CD4-positive, CD25-positive, alpha-beta regulatory T cell (primary cell): ENCODE measurements at regions not wholly inside any gene's neighbourhood (a gene's known extent, or its start where the extent isn't known, plus 50 kb on each side); places are given as distances from the start of the nearest gene placed in this dataset.

Source experiments
- ATAC-seq, 2 donors: fragments of 150-1000 bp; cut with Tn5 transposase; one replicate each; pipeline ENCODE4 v1.10.0; 2021; ENCODE audit warnings: low read depth in 2 of 2, moderate number of reproducible peaks in 2 of 2, moderate library complexity in 1 of 2
- DNase-seq, 3 donors: peaks; one replicate each; pipeline versions ENCODE4 v3.0.0 to v3.0.0-alpha.2; 2012 to 2022; ENCODE audit warnings: mixed read lengths in 1 of 3
- H3K27ac ChIP-seq: one replicate; pipeline ENCODE4 v1.7.0; 2013; ENCODE audit warnings: mild to moderate bottlenecking, low read length; ENCODE audit not compliant: insufficient read depth, poor library complexity, severe bottlenecking
- H3K27me3 ChIP-seq: one replicate; pipeline ENCODE4 v1.7.0; 2013; ENCODE audit warnings: low read length; ENCODE audit not compliant: control insufficient read depth, insufficient read depth
- H3K36me3 ChIP-seq: one replicate; pipeline ENCODE4 v1.7.0; 2013; ENCODE audit warnings: mild to moderate bottlenecking, low read length, moderate library complexity; ENCODE audit not compliant: control insufficient read depth, insufficient read depth
- H3K4me1 ChIP-seq: 2 replicates; pipeline ENCODE4 v1.7.0; 2013; ENCODE audit warnings: mild to moderate bottlenecking, low read length; ENCODE audit not compliant: insufficient read depth, control insufficient read depth, poor library complexity, severe bottlenecking
- H3K4me3 ChIP-seq: one replicate; pipeline ENCODE4 v1.7.0; 2013; ENCODE audit warnings: low read depth, mild to moderate bottlenecking, low read length, moderate library complexity
- H3K9me3 ChIP-seq, 2 experiments: 1 replicate in 1 of 2; 2 replicates in 1 of 2; pipeline ENCODE4 v1.7.0; 2013; ENCODE audit warnings: low read length in 2 of 2, mild to moderate bottlenecking in 1 of 2, moderate library complexity in 1 of 2; ENCODE audit not compliant: control insufficient read depth in 2 of 2
- H3K27ac Mint-ChIP-seq, 3 donors: one replicate each; pipeline ENCODE4 v1.8.0; 2020 to 2022; ENCODE audit warnings: mild to moderate bottlenecking in 3 of 3, mixed read lengths in 3 of 3, moderate library complexity in 2 of 3
- H3K27me3 Mint-ChIP-seq: one replicate; pipeline ENCODE4 v1.8.0; 2022; ENCODE audit warnings: mild to moderate bottlenecking, mixed read lengths
- H3K36me3 Mint-ChIP-seq: one replicate; pipeline ENCODE4 v1.8.0; 2020; ENCODE audit warnings: mixed read lengths
- H3K4me1 Mint-ChIP-seq, 4 donors: one replicate each; pipeline ENCODE4 v1.8.0; 2020 to 2022; ENCODE audit warnings: mixed read lengths in 4 of 4, mild to moderate bottlenecking in 1 of 4
- H3K4me3 Mint-ChIP-seq, 4 donors: one replicate each; pipeline ENCODE4 v1.8.0; 2020 to 2022; ENCODE audit warnings: mild to moderate bottlenecking in 4 of 4, mixed read lengths in 4 of 4, moderate library complexity in 3 of 4
- H3K9me3 Mint-ChIP-seq, 7 donors: one replicate each; pipeline ENCODE4 v1.8.0; 2020 to 2022; ENCODE audit warnings: mixed read lengths in 7 of 7, mild to moderate bottlenecking in 3 of 7, moderate library complexity in 2 of 7

DNA sequence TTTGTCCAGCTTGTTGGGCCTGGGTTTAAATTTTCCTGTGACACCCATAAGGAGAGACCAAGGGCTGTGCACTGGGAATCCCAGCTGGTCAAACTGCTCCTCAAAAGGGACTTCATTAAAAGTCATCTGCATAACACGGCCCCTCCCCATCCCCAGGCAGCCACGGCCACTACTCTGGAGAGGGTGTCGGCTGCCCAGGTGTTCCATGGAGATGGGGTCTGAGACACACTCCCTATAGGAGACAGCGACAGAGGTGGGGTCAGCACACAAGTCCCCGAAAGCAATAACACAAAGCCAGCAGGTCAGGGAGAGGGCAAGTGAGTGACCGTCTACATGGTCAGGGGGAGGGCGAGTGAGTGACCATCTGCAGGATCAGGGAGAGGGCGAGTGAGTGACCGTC, 75.6 kb upstream of the BCL11B start:
- Histone ChIP-seq H3K27ac (no peak overlapping the region), H3K9me3 (no peaks in the 10 kb centered on the region), H3K36me3 (no peaks in the 10 kb centered on the region), H3K4me3 (no peak overlapping the region), H3K4me1 (no peaks in the 10 kb centered on the region), H3K27me3 (no peaks in the 10 kb centered on the region)
- peaks cover 0 to 2% (median 0%) of the 10 kb centered on the region in 7 donors for H3K9me3 Mint-ChIP-seq
- no peak for DNase-seq
- H3K4me1 Mint-ChIP-seq: peaks cover 0 to 2% (median 0%) of the 10 kb centered on the region in 4 donors
- no peaks in the 10 kb centered on the region for H3K36me3 Mint-ChIP-seq
- no peaks in the 10 kb centered on the region for H3K27me3 Mint-ChIP-seq
- no peak overlapping the region for H3K27ac Mint-ChIP-seq
- no peak overlapping the region for H3K4me3 Mint-ChIP-seq
- no peak for ATAC-seq

- Mint-ChIP-seq H3K4me3 (no peak overlapping the region), H3K27ac (no peak overlapping the region), H3K4me1 (no peaks in the 10 kb centered on the region), H3K36me3 (no peaks in the 10 kb centered on the region), H3K27me3 (peaks cover under 1% of the 10 kb centered on the region), H3K9me3 (peaks cover 0 to 2% (median 0%) of the 10 kb centered on the region in 7 donors)
- H3K9me3 ChIP-seq: no peaks in the 10 kb centered on the region
- no peak overlapping the region for H3K4me3 ChIP-seq
- no peaks in the 10 kb centered on the region for H3K27me3 ChIP-seq
- no peak overlapping the region for H3K27ac ChIP-seq
- no peak for DNase-seq
- H3K36me3 ChIP-seq: no peaks in the 10 kb centered on the region
- no peak for ATAC-seq
- H3K4me1 ChIP-seq: no peaks in the 10 kb centered on the region
These were observed 74.6 kb upstream of the BCL11B start for GRCh38 chr14:99346470-99347080.

DNA sequence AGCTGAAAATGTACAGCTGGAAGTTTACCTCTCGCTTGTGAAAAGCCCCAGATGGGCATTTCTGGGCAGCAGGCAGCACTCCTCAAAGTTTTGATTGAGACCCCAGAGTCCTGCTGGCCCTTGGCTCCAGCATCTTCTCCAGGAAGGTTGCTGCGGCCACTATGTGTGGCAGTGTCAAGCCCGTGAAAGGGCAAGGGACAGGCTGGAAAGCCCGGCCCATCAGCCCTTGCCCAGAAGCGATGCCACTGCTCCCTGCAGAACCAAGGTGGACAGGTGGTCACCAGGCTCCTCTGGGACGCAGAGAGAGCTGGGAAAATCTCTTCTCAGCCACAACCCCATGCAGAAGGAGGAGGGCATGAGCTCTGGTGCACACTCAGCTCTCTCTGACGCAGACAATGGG, 73.5 kb upstream of the BCL11B start:
- no peaks in the 10 kb centered on the region for H3K9me3 ChIP-seq
- ATAC-seq (no peak), DNase-seq (no peak)
- H3K4me1 Mint-ChIP-seq: no peaks in the 10 kb centered on the region
- H3K27me3 ChIP-seq: peaks cover 2% of the 10 kb centered on the region
- peaks cover 0 to 2% (median 0%) of the 10 kb centered on the region in 7 donors for H3K9me3 Mint-ChIP-seq
- no peak overlapping the region for H3K4me3 Mint-ChIP-seq
- no peak overlapping the region for H3K27ac Mint-ChIP-seq
- no peaks in the 10 kb centered on the region for H3K36me3 ChIP-seq
- H3K4me1 ChIP-seq: no peaks in the 10 kb centered on the region
- no peak overlapping the region for H3K4me3 ChIP-seq
- no peaks in the 10 kb centered on the region for H3K36me3 Mint-ChIP-seq
- H3K27ac ChIP-seq: no peak overlapping the region
- H3K27me3 Mint-ChIP-seq: peaks cover 5% of the 10 kb centered on the region

DNA sequence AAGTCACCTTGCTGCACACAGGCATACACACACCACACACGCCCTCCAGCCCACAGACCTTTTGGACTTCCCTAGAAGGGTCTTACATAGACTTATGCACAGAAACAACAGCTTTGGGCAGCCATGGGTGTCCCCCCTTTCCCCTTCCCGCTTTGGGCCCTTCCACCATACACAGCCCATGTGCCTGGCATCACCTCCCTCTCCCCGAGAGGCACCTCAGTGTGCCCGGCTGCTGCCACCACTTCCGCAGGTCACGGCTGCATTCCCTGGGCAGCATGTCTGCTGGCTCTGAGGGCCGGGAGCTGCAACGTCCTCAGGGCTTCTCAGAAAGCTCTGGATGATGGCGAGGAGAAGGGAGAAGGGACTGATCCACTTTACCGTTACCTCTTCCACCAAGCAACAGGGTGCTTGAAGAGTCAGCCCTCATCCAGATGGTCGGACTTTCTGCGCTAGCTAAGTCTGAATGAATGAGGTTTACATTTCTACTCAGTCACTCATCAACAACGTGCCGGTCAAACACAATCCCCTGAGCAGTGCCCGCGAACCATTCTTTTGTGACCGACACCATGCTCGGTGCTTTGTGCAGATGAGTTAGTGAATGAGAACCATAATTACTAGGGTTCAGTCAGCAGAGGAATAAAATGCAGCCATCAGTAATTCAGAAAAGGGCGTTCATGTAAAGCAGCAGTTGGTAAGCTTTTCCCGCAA, 72.2 kb upstream of the BCL11B start:
- Histone ChIP-seq H3K27me3 (peaks cover 2% of the 10 kb centered on the region), H3K4me1 (no peaks in the 10 kb centered on the region), H3K36me3 (no peaks in the 10 kb centered on the region), H3K4me3 (no peak overlapping the region), H3K9me3 (peaks cover 0 to 4% of the 10 kb centered on the region in 2 experiments), H3K27ac (no peak overlapping the region)
- no peaks in the 10 kb centered on the region for H3K4me1 Mint-ChIP-seq
- DNase-seq (no peak), ATAC-seq (no peak)
- no peak overlapping the region for H3K4me3 Mint-ChIP-seq
- H3K9me3 Mint-ChIP-seq: peaks cover 0 to 4% (median 0%) of the 10 kb centered on the region in 7 donors
- H3K36me3 Mint-ChIP-seq: no peaks in the 10 kb centered on the region
- H3K27ac Mint-ChIP-seq: peak overlapping the region in 2 of 3 donors; percentile 4 to 56
- H3K27me3 Mint-ChIP-seq: peaks cover 10% of the 10 kb centered on the region

DNA sequence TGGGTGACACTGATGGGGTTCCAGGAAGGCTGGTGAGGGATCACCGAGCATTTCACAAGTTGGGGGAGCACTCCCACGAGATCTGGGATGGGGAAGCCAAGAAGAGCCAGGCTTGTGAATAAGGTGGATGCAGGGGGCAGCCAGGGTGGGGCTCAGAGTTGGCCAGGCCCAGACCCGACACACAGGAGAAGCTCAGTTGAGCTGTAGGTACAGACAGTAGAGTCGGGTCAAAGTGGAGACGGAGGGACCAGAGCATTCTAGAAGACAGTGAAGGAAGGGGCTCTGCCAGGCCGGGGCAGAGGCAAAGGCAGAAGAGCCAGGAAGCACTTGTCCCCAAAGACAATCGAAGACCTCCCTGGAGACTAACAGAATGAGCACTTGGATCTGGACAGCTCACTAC, 70.9 kb upstream of the BCL11B start:
- H3K27ac ChIP-seq: no peak overlapping the region
- no peaks in the 10 kb centered on the region for H3K36me3 ChIP-seq
- H3K4me3 ChIP-seq: no peak overlapping the region
- Mint-ChIP-seq H3K36me3 (no peaks in the 10 kb centered on the region), H3K27me3 (peaks cover 21% of the 10 kb centered on the region), H3K27ac (peak overlapping the region in 1 of 3 donors; percentile 48), H3K9me3 (peaks cover 0 to 4% (median 0%) of the 10 kb centered on the region in 7 donors), H3K4me1 (no peaks in the 10 kb centered on the region), H3K4me3 (no peak overlapping the region)
- ATAC-seq (no peak), DNase-seq (no peak)
- peaks cover 0 to 4% of the 10 kb centered on the region in 2 experiments for H3K9me3 ChIP-seq
- H3K27me3 ChIP-seq: peaks cover 7% of the 10 kb centered on the region
- no peaks in the 10 kb centered on the region for H3K4me1 ChIP-seq

DNA sequence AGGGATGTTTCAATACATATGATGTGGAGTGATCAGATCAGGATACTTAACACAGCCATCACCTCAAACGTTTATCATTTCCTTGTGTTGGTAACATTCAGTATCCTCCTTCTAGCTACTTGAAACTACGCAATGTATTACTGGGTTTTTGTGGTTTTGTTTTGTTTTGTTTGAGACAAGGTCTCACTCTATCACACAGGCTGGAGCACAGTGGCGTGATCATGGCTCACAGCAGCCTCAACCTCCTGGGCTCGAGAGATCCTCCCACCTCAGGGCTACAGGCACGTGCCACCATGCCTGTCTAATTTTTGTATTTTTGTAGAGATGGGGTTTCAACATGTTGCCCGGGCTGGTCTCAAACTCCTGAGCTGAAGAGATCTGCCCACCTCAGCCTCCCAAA, 70.2 kb upstream of the BCL11B start:
- no peak for ATAC-seq

DNA sequence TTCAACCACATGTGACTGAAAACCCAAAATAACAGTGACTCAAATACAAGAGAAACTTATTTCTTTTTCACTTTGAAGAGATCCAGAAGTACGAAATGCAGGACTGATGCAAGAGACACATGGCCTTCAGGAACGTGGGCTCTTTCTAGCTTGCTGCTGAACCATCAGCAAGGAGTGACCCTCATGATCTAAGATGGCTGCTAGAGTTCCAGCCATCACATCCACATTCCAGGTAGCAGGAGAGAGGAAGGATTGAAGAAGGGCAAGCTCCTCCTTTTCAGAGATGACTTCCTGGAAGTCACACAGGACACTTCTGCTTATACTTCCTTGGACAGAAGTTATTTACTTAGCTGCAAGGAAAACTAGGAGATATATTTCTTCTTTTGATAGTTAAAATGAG, 67.6 kb upstream of the BCL11B start:
- Histone ChIP-seq H3K4me3 (no peak overlapping the region), H3K27me3 (peaks cover 7% of the 10 kb centered on the region), H3K4me1 (no peaks in the 10 kb centered on the region), H3K9me3 (peaks cover 0 to 4% of the 10 kb centered on the region in 2 experiments), H3K36me3 (no peaks in the 10 kb centered on the region), H3K27ac (no peak overlapping the region)
- Mint-ChIP-seq H3K4me1 (no peaks in the 10 kb centered on the region), H3K36me3 (no peaks in the 10 kb centered on the region), H3K27me3 (peaks cover 33% of the 10 kb centered on the region), H3K9me3 (peaks cover 0 to 4% (median 0%) of the 10 kb centered on the region in 7 donors), H3K4me3 (no peak overlapping the region), H3K27ac (no peak overlapping the region)
- no peak for DNase-seq
- no peak for ATAC-seq

More for the DNA sequence above, 70.2 kb upstream of the BCL11B start:
- Histone ChIP-seq H3K4me1 (no peaks in the 10 kb centered on the region), H3K27ac (no peak overlapping the region), H3K36me3 (no peaks in the 10 kb centered on the region), H3K27me3 (peaks cover 7% of the 10 kb centered on the region), H3K4me3 (no peak overlapping the region), H3K9me3 (peaks cover 0 to 4% of the 10 kb centered on the region in 2 experiments)
- Mint-ChIP-seq H3K4me1 (no peaks in the 10 kb centered on the region), H3K9me3 (peaks cover 0 to 4% (median 0%) of the 10 kb centered on the region in 7 donors), H3K27ac (no peak overlapping the region), H3K27me3 (peaks cover 21% of the 10 kb centered on the region), H3K4me3 (no peak overlapping the region), H3K36me3 (no peaks in the 10 kb centered on the region)
- DNase-seq: no peak

DNA sequence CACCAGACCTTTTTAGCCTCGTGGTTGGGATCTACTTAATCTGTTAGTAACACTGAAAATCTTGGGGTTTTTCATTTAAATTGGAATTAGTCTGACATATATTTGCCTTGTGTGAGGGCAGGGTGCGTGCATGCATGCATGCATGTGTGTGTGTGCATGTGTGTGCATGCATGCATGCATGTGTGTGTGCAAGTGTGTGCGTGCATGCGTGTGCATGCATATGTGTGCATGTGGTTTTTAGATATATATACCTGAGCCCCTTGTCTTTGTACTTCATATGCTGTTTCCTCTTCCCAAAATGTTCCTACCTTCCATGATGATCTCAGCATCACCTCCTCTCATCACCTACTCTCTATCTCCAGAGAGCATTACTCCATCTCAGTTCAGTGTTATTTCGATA, 66.3 kb upstream of the BCL11B start:
- ATAC-seq: no peak
- Histone ChIP-seq H3K4me3 (no peak overlapping the region), H3K27ac (no peak overlapping the region), H3K9me3 (peaks cover 0 to 4% of the 10 kb centered on the region in 2 experiments), H3K27me3 (peaks cover 7% of the 10 kb centered on the region), H3K4me1 (no peaks in the 10 kb centered on the region), H3K36me3 (no peaks in the 10 kb centered on the region)
- DNase-seq: no peak
- peaks cover 0 to 4% (median 0%) of the 10 kb centered on the region in 7 donors for H3K9me3 Mint-ChIP-seq
- H3K27me3 Mint-ChIP-seq: peaks cover 34% of the 10 kb centered on the region
- H3K4me1 Mint-ChIP-seq: no peaks in the 10 kb centered on the region
- H3K36me3 Mint-ChIP-seq: no peaks in the 10 kb centered on the region
- H3K4me3 Mint-ChIP-seq: no peak overlapping the region
- no peak overlapping the region for H3K27ac Mint-ChIP-seq
